Transverse colon (tissue), 4 donors: ENCODE measurements at regions not wholly inside any gene's neighbourhood (a gene's known extent, or its start where the extent isn't known, plus 50 kb on each side); places are given as distances from the start of the nearest gene placed in this dataset.
A peak's percentile ranks its signal among the peaks of the same experiment; 100 is the strongest.

Experiments used
- EP300 ChIP-seq: sonication (generic); formaldehyde crosslinking; IDR thresholded peaks from one replicate; pipeline ENCODE4 v1.6.1; 2017; ENCODE audit warnings: antibody characterized with exemption, low read depth
- POLR2A ChIP-seq: fragments of 450-650 bp; IDR thresholded peaks from one replicate; pipeline ENCODE4 v1.6.1; 2016; ENCODE audit warnings: antibody characterized with exemption, mild to moderate bottlenecking, moderate library complexity
- POLR2AphosphoS5 ChIP-seq, 3 donors: sonication (generic); formaldehyde crosslinking; IDR thresholded peaks; one replicate each; pipeline ENCODE4 v1.6.1; 2016; ENCODE audit warnings: antibody characterized with exemption in 3 of 3
- TF ChIP-seq, protein P1 (sequence below), 5 experiments: fragments of 200-600 bp in 3 of 5; fragments of 450-650 bp in 2 of 5; sonication (generic) in 3 of 5; IDR thresholded peaks; 1 replicate in 2 of 5; 2 replicates in 3 of 5; pipeline ENCODE4 v1.5.1; 2016 to 2017; ENCODE audit warnings: antibody characterized with exemption in 5 of 5, inconsistent platforms in 3 of 5, mild to moderate bottlenecking in 2 of 5, moderate library complexity in 1 of 5

DNA sequence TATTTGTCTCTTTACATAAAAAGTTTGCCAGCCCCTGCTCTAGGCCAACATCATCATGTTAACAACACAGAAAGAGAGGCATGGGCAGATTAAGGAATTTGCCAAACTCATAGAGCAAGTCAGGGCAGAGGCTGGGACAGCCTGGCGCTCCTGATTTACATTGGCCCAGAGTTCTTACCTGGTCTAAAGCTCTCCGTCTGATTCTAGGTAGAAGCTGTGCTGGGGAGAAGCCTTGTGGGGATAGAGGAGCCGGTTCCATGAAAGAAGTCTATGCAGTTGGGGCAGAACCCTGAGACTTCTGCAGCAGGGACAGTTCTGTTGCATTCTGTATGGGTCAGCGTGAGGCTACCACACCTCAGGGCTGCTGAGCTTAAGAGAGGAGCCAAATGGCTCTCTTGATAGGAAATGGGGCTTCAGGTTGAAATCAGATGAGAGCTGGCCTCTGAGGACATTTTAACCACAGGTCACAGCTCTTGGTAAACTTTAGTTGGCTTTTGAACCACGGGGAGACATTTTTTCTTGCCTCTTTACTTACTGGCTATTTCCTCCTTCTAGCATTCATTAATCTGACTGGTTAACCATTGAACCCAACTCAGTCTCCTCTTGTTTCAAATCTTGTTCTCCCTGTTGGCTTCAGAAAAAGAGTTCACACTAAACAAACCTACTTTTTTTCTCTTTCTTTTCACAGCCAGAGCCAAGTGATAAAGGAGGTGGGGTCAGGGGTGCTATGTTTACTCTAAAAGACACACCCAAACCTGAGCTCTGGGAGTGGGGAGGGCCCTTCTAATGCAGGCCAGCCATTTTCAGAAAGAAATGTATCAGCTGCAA is 250.7 kb downstream of the OPA1 start:
- TF ChIP-seq, protein P1, sequence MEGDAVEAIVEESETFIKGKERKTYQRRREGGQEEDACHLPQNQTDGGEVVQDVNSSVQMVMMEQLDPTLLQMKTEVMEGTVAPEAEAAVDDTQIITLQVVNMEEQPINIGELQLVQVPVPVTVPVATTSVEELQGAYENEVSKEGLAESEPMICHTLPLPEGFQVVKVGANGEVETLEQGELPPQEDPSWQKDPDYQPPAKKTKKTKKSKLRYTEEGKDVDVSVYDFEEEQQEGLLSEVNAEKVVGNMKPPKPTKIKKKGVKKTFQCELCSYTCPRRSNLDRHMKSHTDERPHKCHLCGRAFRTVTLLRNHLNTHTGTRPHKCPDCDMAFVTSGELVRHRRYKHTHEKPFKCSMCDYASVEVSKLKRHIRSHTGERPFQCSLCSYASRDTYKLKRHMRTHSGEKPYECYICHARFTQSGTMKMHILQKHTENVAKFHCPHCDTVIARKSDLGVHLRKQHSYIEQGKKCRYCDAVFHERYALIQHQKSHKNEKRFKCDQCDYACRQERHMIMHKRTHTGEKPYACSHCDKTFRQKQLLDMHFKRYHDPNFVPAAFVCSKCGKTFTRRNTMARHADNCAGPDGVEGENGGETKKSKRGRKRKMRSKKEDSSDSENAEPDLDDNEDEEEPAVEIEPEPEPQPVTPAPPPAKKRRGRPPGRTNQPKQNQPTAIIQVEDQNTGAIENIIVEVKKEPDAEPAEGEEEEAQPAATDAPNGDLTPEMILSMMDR (IDR thresholded peaks at IDR 0.05): no peak
- TF ChIP-seq POLR2AphosphoS5 (IDR thresholded peaks at IDR 0.05) (peak in 1 of 3 donors; percentile 56), EP300 (no peak), POLR2A (no peak)
